ENCODE measurements at regions not wholly inside any gene's neighbourhood (a gene's known extent, or its start where the extent isn't known, plus 50 kb on each side); places are given as distances from the start of the nearest gene placed in this dataset.

GRCh38 chr9:91092214-91092613 is 269.5 kb downstream of the AUH start:
- Mint-ChIP-seq H3K27me3 (peaks cover 4% of the 10 kb centered on the region), H3K36me3 (peaks cover 8% of the 10 kb centered on the region), H3K27ac (no peak overlapping the region), H3K4me1 (peaks cover 3% of the 10 kb centered on the region), H3K9me3 (peaks cover 10% of the 10 kb centered on the region), H3K4me3 (no peak overlapping the region)
- no peak for DNase-seq

DNA sequence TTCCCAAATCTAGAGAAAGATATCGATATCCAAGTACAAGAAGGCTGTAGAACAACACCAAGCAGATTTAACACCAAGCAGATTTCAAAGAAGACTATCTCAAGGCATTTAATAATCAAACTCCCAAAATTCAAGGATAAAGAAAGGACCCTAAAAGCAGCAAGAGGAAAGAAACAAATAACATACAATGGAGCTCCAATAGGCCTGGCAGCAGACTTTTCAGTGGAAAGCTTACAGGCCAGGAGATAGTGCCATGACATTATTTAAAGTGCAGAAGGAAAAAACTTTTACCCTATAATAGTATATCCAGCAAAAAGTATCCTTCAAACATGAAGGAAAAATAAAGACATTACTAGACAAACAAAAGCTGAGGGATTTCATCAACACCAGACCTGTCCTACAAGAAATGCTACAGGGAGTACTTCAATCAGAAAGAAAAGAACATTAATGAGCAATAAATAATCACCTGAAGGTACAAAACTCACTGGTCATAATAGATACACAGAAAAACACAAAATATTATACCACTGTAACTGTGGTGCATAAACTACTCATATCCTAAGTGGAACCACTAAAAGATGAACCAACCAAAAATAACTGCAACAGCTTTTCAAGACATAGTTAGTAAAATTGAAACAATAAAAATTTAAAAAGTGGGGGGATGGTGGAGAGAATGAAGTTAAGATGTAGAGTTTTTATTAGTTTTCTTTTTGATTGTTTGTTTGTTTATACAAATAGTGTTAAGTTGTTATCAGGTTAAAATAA is 267.2 kb downstream of the AUH start:
- peaks cover 5% of the 10 kb centered on the region for H3K4me1 Mint-ChIP-seq

GRCh38 chr9:91098203-91098850 is 263.4 kb downstream of the AUH start:
- Mint-ChIP-seq H3K36me3 (peaks cover 8% of the 10 kb centered on the region), H3K27me3 (peaks cover 16% of the 10 kb centered on the region)

More for the DNA sequence above, 267.2 kb downstream of the AUH start:
- Mint-ChIP-seq H3K27ac (no peak overlapping the region), H3K9me3 (peaks cover 10% of the 10 kb centered on the region), H3K36me3 (peaks cover 8% of the 10 kb centered on the region), H3K27me3 (peaks cover 4% of the 10 kb centered on the region), H3K4me3 (no peak overlapping the region)
- DNase-seq: no peak

DNA sequence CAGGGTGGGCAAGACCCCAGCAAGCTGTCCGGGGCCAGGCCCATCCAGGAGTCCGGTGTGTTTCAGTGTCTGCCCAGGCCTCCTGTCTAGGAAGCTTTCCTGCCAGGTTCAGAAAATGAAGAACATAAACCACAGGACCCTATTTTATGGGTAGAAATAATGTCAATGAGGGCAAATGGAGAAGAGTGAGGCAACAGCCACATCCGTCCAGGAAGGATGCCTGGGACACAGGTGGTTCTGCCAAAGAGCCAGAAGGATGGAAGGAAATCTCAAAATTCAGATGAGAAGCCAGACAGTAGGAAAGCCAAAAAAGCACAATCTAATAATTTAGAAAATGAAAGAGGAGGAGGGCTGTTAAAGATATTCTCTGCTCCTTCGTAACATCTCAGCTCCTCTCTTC is 262.3 kb downstream of the AUH start:
- Mint-ChIP-seq H3K4me1 (peaks cover 42% of the 10 kb centered on the region), H3K27ac (peak overlapping the region; percentile 87), H3K36me3 (peaks cover 2% of the 10 kb centered on the region), H3K9me3 (peaks cover 3% of the 10 kb centered on the region), H3K4me3 (peak overlapping the region; percentile 54), H3K27me3 (peaks cover 25% of the 10 kb centered on the region)
- DNase-seq: no peak

More at GRCh38 chr9:91098203-91098850, 263.4 kb downstream of the AUH start:
- H3K27ac Mint-ChIP-seq: no peak overlapping the region
- no peak for DNase-seq
- peaks cover 39% of the 10 kb centered on the region for H3K4me1 Mint-ChIP-seq
- no peak overlapping the region for H3K4me3 Mint-ChIP-seq
- peaks cover 10% of the 10 kb centered on the region for H3K9me3 Mint-ChIP-seq

- peak; percentile 6 for DNase-seq
- Mint-ChIP-seq H3K27me3 (peaks cover 29% of the 10 kb centered on the region), H3K9me3 (no peaks in the 10 kb centered on the region), H3K27ac (peak overlapping the region; percentile 87), H3K4me1 (peaks cover 42% of the 10 kb centered on the region), H3K4me3 (peak overlapping the region; percentile 54), H3K36me3 (peaks cover 2% of the 10 kb centered on the region)
Measured at GRCh38 chr9:91100878-91101450, 260.8 kb downstream of the AUH start.

DNA sequence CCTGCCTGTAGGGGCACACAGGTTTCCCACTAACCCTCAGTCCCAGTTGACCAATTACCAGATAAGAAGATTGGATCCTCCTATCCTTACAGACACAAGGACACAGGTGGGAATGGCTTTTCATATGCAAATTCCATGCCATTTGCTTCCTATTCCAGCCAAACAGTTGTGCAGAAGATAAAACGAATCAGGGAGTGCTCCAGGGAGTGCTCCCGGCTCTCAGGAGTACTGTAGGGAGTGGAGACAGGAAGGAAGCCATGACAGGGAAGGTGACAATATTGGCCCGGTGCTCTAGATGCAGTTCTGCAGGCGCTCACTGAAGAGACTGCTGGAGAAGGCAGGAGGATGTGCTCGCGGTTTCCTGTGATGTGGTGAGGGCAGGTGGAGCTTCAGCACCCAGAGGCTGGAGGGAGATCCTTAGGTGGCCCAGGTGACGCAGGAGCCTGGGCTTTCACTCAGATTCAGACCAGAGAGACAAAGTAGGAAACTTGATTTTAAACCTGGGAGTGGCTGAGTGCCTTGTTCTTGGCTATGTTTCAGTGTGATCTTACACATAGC is 260.0 kb downstream of the AUH start:
- Mint-ChIP-seq H3K36me3 (peaks cover 2% of the 10 kb centered on the region), H3K9me3 (no peaks in the 10 kb centered on the region), H3K4me1 (peaks cover 42% of the 10 kb centered on the region)

DNA sequence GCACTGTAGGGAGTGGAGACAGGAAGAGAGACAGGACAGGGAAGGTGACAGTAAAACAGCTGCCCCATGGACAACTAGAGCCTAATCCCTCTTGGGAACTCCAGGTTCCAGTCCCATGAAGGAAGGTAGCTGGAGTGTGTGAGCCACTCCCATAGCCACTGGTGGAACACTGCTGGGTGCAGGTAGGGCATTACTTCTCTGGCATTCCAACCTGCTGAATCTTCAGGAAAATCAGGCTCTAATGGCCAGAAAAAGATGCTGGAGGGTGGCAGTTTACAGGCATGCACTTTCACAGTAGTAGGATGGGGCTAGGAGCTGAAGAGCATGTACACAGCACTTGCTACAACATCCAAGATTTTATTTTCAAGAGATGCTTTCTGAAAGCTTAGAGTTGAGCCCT is 259.4 kb downstream of the AUH start:
- H3K27me3 Mint-ChIP-seq: peaks cover 25% of the 10 kb centered on the region
- H3K4me1 Mint-ChIP-seq: peaks cover 42% of the 10 kb centered on the region
- peak overlapping the region; percentile 30 for H3K4me3 Mint-ChIP-seq
- peak overlapping the region; percentile 62 for H3K27ac Mint-ChIP-seq
- H3K9me3 Mint-ChIP-seq: no peaks in the 10 kb centered on the region
- no peak for DNase-seq
- H3K36me3 Mint-ChIP-seq: no peaks in the 10 kb centered on the region

More for the DNA sequence above, 260.0 kb downstream of the AUH start:
- peak; percentile 87 for DNase-seq
- Mint-ChIP-seq H3K27ac (peak overlapping the region; percentile 62), H3K27me3 (peaks cover 29% of the 10 kb centered on the region), H3K4me3 (peak overlapping the region; percentile 30)

- no peak overlapping the region for H3K27ac Mint-ChIP-seq
- no peaks in the 10 kb centered on the region for H3K9me3 Mint-ChIP-seq
- H3K27me3 Mint-ChIP-seq: peaks cover 28% of the 10 kb centered on the region
- peaks cover 42% of the 10 kb centered on the region for H3K4me1 Mint-ChIP-seq
- no peak for DNase-seq
- H3K4me3 Mint-ChIP-seq: no peak overlapping the region
- H3K36me3 Mint-ChIP-seq: no peaks in the 10 kb centered on the region
Measured at GRCh38 chr9:91103931-91104330, 257.8 kb downstream of the AUH start.

GRCh38 chr9:91106415-91107081 is 255.2 kb downstream of the AUH start:
- Mint-ChIP-seq H3K27ac (no peak overlapping the region), H3K4me3 (no peak overlapping the region), H3K27me3 (peaks cover 22% of the 10 kb centered on the region), H3K36me3 (no peaks in the 10 kb centered on the region), H3K9me3 (peaks cover 11% of the 10 kb centered on the region), H3K4me1 (peaks cover 19% of the 10 kb centered on the region)
- no peak for DNase-seq

DNA sequence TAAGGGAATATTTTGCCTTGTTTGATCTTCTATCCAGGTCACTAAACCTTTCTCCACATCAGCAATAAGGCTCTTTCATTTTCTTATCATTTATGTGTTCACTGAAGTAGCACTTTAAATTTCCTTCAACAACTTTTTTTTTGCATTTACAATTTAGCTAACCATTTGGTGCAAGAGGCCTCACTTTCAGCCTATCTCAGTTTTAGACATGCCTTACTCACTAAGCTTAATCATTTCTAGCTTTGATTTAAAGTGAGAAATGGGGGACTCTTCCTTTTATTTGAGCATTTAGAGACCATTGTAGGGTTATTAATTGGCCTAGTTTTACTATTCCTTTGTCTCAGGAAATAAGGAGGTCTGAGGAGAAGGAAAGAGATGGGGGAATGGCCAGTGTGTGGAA is 250.5 kb downstream of the AUH start:
- H3K4me1 Mint-ChIP-seq: peaks cover 4% of the 10 kb centered on the region
- no peak overlapping the region for H3K27ac Mint-ChIP-seq
- H3K27me3 Mint-ChIP-seq: peaks cover 21% of the 10 kb centered on the region
- no peak overlapping the region for H3K4me3 Mint-ChIP-seq
- H3K9me3 Mint-ChIP-seq: peaks cover 11% of the 10 kb centered on the region
- no peaks in the 10 kb centered on the region for H3K36me3 Mint-ChIP-seq
- DNase-seq: no peak

- Mint-ChIP-seq H3K27me3 (peaks cover 28% of the 10 kb centered on the region), H3K4me3 (no peak overlapping the region), H3K36me3 (no peaks in the 10 kb centered on the region), H3K4me1 (peaks cover 4% of the 10 kb centered on the region), H3K27ac (no peak overlapping the region), H3K9me3 (peaks cover 11% of the 10 kb centered on the region)
- no peak for DNase-seq
Measured at GRCh38 chr9:91111876-91112275, 249.8 kb downstream of the AUH start.

GRCh38 chr9:91113016-91113415 is 248.7 kb downstream of the AUH start:
- no peak for DNase-seq
- no peaks in the 10 kb centered on the region for H3K36me3 Mint-ChIP-seq
- H3K4me1 Mint-ChIP-seq: peaks cover 8% of the 10 kb centered on the region
- peaks cover 36% of the 10 kb centered on the region for H3K27me3 Mint-ChIP-seq
- H3K9me3 Mint-ChIP-seq: peaks cover 11% of the 10 kb centered on the region
- no peak overlapping the region for H3K27ac Mint-ChIP-seq
- H3K4me3 Mint-ChIP-seq: no peak overlapping the region

GRCh38 chr9:91114450-91114849 is 247.3 kb downstream of the AUH start:
- no peak overlapping the region for H3K4me3 Mint-ChIP-seq
- H3K36me3 Mint-ChIP-seq: no peaks in the 10 kb centered on the region
- H3K27me3 Mint-ChIP-seq: peaks cover 48% of the 10 kb centered on the region
- no peak for DNase-seq
- H3K4me1 Mint-ChIP-seq: peaks cover 9% of the 10 kb centered on the region
- H3K9me3 Mint-ChIP-seq: peaks cover 11% of the 10 kb centered on the region
- no peak overlapping the region for H3K27ac Mint-ChIP-seq

DNA sequence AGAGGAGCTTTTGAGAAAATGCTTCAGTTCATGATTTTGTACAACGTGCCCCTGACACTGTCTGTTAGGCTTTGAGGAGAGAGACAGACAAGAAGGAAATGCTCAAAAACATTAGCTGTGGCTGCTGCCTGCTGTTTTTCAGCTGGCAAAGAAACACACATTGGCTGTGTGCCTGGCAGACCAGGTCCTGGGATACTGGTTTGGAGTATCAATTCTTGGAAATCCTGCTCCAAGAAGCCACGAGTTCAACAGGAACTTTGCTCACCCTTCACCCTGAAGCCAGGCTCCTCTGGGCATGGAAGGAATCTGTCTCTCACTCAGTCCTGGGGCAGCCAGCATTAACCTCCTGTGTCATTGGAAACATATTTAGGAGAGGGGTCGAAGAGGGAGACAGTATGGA is 245.5 kb downstream of the AUH start:
- peaks cover 9% of the 10 kb centered on the region for H3K4me1 Mint-ChIP-seq
- no peak for DNase-seq
- no peaks in the 10 kb centered on the region for H3K36me3 Mint-ChIP-seq
- peaks cover 57% of the 10 kb centered on the region for H3K27me3 Mint-ChIP-seq
- H3K27ac Mint-ChIP-seq: no peak overlapping the region
- H3K9me3 Mint-ChIP-seq: peaks cover 2% of the 10 kb centered on the region
- no peak overlapping the region for H3K4me3 Mint-ChIP-seq

GRCh38 chr9:91116711-91117110 is 245.0 kb downstream of the AUH start:
- Mint-ChIP-seq H3K36me3 (no peaks in the 10 kb centered on the region), H3K4me3 (no peak overlapping the region), H3K4me1 (peaks cover 9% of the 10 kb centered on the region), H3K27me3 (peaks cover 57% of the 10 kb centered on the region), H3K9me3 (no peaks in the 10 kb centered on the region), H3K27ac (no peak overlapping the region)
- no peak for DNase-seq

Data from activated naive CD8-positive, alpha-beta T cell treated with anti-CD3 and anti-CD28 coated beads for 36 hours (primary cell).